ENCODE measurements at regions not wholly inside any gene's neighbourhood (a gene's known extent, or its start where the extent isn't known, plus 50 kb on each side); places are given as distances from the start of the nearest gene placed in this dataset.

GRCh38 chr3:164479978-164480377 lies 598.3 kb downstream of the SI start:
- Histone ChIP-seq H3K27me3 (ENCODE audit: control insufficient read depth, insufficient read depth, low read length) (no peaks in the 10 kb centered on the region), H3K36me3 (ENCODE audit: control insufficient read depth, insufficient read depth, low read length) (no peaks in the 10 kb centered on the region), H3K4me3 (ENCODE audit: low read depth, low read length) (no peak overlapping the region)
- DNase-seq (ENCODE audit: low read depth), result no peak
- FAIRE-seq, result no peak
- no peak for TF ChIP-seq CTCF (IDR thresholded peaks at IDR 0.05; ENCODE audit: insufficient read depth, low read length, severe bottlenecking)

- no peaks in the 10 kb centered on the region for H3K36me3 ChIP-seq (ENCODE audit: control insufficient read depth, insufficient read depth, low read length)
- FAIRE-seq (no peak), DNase-seq (ENCODE audit: low read depth) (no peak)
- TF ChIP-seq CTCF (IDR thresholded peaks at IDR 0.05; ENCODE audit: insufficient read depth, low read length, severe bottlenecking), result no peak
- H3K4me3 ChIP-seq (ENCODE audit: low read depth, low read length), result no peak overlapping the region
- no peaks in the 10 kb centered on the region for H3K27me3 ChIP-seq (ENCODE audit: control insufficient read depth, insufficient read depth, low read length)
Observed at GRCh38 chr3:164479406-164479805, 598.9 kb downstream of the SI start.

GRCh38 chr3:164478323-164478722 lies 600.0 kb downstream of the SI start:
- no peaks in the 10 kb centered on the region for H3K27me3 ChIP-seq (ENCODE audit: control insufficient read depth, insufficient read depth, low read length)
- H3K36me3 ChIP-seq (ENCODE audit: control insufficient read depth, insufficient read depth, low read length), result no peaks in the 10 kb centered on the region
- FAIRE-seq (no peak), DNase-seq (ENCODE audit: low read depth) (no peak)
- H3K4me3 ChIP-seq (ENCODE audit: low read depth, low read length), result no peak overlapping the region
- TF ChIP-seq CTCF (IDR thresholded peaks at IDR 0.05; ENCODE audit: insufficient read depth, low read length, severe bottlenecking), result no peak

GRCh38 chr3:164477403-164477802 lies 600.9 kb downstream of the SI start:
- no peaks in the 10 kb centered on the region for H3K27me3 ChIP-seq (ENCODE audit: control insufficient read depth, insufficient read depth, low read length)
- no peaks in the 10 kb centered on the region for H3K36me3 ChIP-seq (ENCODE audit: control insufficient read depth, insufficient read depth, low read length)
- no peak for DNase-seq (ENCODE audit: low read depth)
- no peak for TF ChIP-seq CTCF (IDR thresholded peaks at IDR 0.05; ENCODE audit: insufficient read depth, low read length, severe bottlenecking)
- H3K4me3 ChIP-seq (ENCODE audit: low read depth, low read length), result no peak overlapping the region
- FAIRE-seq, result no peak

- TF ChIP-seq CTCF (IDR thresholded peaks at IDR 0.05; ENCODE audit: insufficient read depth, low read length, severe bottlenecking), result no peak
- Histone ChIP-seq H3K27me3 (ENCODE audit: control insufficient read depth, insufficient read depth, low read length) (no peaks in the 10 kb centered on the region), H3K4me3 (ENCODE audit: low read depth, low read length) (no peak overlapping the region), H3K36me3 (ENCODE audit: control insufficient read depth, insufficient read depth, low read length) (no peaks in the 10 kb centered on the region)
- no peak for DNase-seq (ENCODE audit: low read depth)
- FAIRE-seq, result no peak
Observed at GRCh38 chr3:164476631-164477030, 601.7 kb downstream of the SI start.

- FAIRE-seq, result no peak
Observed at GRCh38 chr3:164470471-164470870, 607.8 kb downstream of the SI start.

More at GRCh38 chr3:164470471-164470870, 607.8 kb downstream of the SI start:
- Histone ChIP-seq H3K4me3 (ENCODE audit: low read depth, low read length) (no peak overlapping the region), H3K36me3 (ENCODE audit: control insufficient read depth, insufficient read depth, low read length) (no peaks in the 10 kb centered on the region), H3K27me3 (ENCODE audit: control insufficient read depth, insufficient read depth, low read length) (no peaks in the 10 kb centered on the region)
- no peak for DNase-seq (ENCODE audit: low read depth)
- TF ChIP-seq CTCF (IDR thresholded peaks at IDR 0.05; ENCODE audit: insufficient read depth, low read length, severe bottlenecking), result no peak
